PC-3 (cell line): ENCODE measurements at regions not wholly inside any gene's neighbourhood (a gene's known extent, or its start where the extent isn't known, plus 50 kb on each side); places are given as distances from the start of the nearest gene placed in this dataset.

Experiments
- EZH2 ChIP-seq: fragments of 300-600 bp; sonication (generic); IDR thresholded peaks from one replicate; pipeline ENCODE4 v1.6.1; 2017; ENCODE audit warnings: antibody characterized with exemption, mild to moderate bottlenecking, low read length; ENCODE audit not compliant: unreplicated experiment
- TF ChIP-seq, protein P1 (sequence below): fragments of 300-600 bp; sonication (generic); conservative IDR thresholded peaks from 2 replicates; pipeline ENCODE4 v1.5.1; 2017; ENCODE audit warnings: antibody characterized with exemption, low read depth, mild to moderate bottlenecking, low read length

DNA sequence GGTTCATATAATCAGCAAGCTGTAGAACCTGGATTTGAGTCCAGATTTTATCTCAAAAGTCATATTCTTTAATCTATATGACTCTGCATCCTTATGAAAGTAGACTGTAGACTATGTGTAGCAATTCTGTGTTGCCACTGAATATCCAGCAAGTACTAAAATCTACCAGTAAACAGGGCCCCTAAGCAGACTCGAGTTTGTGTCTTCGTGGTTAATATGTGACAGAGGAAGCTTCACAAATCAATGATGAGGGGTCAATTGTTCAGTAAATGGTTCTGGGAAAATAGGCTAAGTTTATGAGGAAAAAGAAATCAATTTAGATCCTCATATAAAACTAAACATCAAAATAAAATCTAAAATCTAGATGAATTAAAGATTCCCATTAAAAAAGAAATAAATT, 648.5 kb upstream of the KIRREL3 start:
- no peak for TF ChIP-seq EZH2
- TF ChIP-seq, protein P1, sequence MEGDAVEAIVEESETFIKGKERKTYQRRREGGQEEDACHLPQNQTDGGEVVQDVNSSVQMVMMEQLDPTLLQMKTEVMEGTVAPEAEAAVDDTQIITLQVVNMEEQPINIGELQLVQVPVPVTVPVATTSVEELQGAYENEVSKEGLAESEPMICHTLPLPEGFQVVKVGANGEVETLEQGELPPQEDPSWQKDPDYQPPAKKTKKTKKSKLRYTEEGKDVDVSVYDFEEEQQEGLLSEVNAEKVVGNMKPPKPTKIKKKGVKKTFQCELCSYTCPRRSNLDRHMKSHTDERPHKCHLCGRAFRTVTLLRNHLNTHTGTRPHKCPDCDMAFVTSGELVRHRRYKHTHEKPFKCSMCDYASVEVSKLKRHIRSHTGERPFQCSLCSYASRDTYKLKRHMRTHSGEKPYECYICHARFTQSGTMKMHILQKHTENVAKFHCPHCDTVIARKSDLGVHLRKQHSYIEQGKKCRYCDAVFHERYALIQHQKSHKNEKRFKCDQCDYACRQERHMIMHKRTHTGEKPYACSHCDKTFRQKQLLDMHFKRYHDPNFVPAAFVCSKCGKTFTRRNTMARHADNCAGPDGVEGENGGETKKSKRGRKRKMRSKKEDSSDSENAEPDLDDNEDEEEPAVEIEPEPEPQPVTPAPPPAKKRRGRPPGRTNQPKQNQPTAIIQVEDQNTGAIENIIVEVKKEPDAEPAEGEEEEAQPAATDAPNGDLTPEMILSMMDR, result no peak
